GM23338 (cell line): ENCODE measurements at regions not wholly inside any gene's neighbourhood (a gene's known extent, or its start where the extent isn't known, plus 50 kb on each side); places are given as distances from the start of the nearest gene placed in this dataset.

Experiments used
- ATAC-seq: fragments of 200-7000 bp; cut with Tn5 transposase; 3 replicates; pipeline ENCODE4 v1.9.1; 2020
- DNase-seq: peaks from one replicate; pipeline ENCODE4 v3.0.0-alpha.2; 2015; ENCODE audit warnings: low spot score
- H2AFZ ChIP-seq: fragments of 200-600 bp; sonication (generic); 2 replicates; pipeline ENCODE4 v1.8.0; 2016; ENCODE audit warnings: antibody characterized with exemption, mild to moderate bottlenecking, moderate library complexity
- H3F3A ChIP-seq: fragments of 200-600 bp; sonication (generic); replicated peaks from 2 replicates; pipeline ENCODE4 v1.8.0; 2017; ENCODE audit warnings: antibody characterized with exemption, mixed run types, low read depth
- H3K27ac ChIP-seq: fragments of 200-600 bp; sonication (generic); 2 replicates; pipeline ENCODE4 v1.6.1; 2016; ENCODE audit warnings: low read depth
- H3K27me3 ChIP-seq: fragments of 200-600 bp; sonication (generic); 2 replicates; pipeline ENCODE4 v1.8.0; 2016; ENCODE audit warnings: mild to moderate bottlenecking, mixed run types, moderate library complexity; ENCODE audit not compliant: insufficient read depth
- H3K36me3 ChIP-seq: fragments of 200-600 bp; sonication (generic); 2 replicates; pipeline ENCODE4 v1.8.0; 2016; ENCODE audit warnings: mild to moderate bottlenecking; ENCODE audit not compliant: insufficient read depth
- H3K4me1 ChIP-seq: fragments of 200-600 bp; sonication (generic); 2 replicates; pipeline ENCODE4 v1.8.0; 2016; ENCODE audit warnings: mild to moderate bottlenecking, moderate library complexity; ENCODE audit not compliant: insufficient read depth
- H3K4me2 ChIP-seq: fragments of 200-600 bp; sonication (generic); 2 replicates; pipeline ENCODE4 v1.7.1; 2017; ENCODE audit warnings: mixed run types
- H3K4me3 ChIP-seq: fragments of 200-600 bp; sonication (generic); 2 replicates; pipeline ENCODE4 v1.6.1; 2016; ENCODE audit warnings: mixed run types
- H3K79me2 ChIP-seq: fragments of 200-600 bp; sonication (generic); replicated peaks from 2 replicates; pipeline ENCODE4 v1.8.0; 2017; ENCODE audit warnings: mild to moderate bottlenecking; ENCODE audit not compliant: insufficient read depth
- H3K9me2 ChIP-seq: fragments of 200-600 bp; sonication (generic); 2 replicates; pipeline ENCODE4 v1.8.0; 2017; ENCODE audit not compliant: insufficient read depth
- H4K20me1 ChIP-seq: fragments of 200-600 bp; sonication (generic); replicated peaks from 2 replicates; pipeline ENCODE4 v1.8.0; 2017; ENCODE audit warnings: mild to moderate bottlenecking; ENCODE audit not compliant: insufficient read depth
- H3K27ac Mint-ChIP-seq: 2 replicates; pipeline ENCODE4 v1.8.0; 2020; ENCODE audit warnings: inconsistent platforms, mild to moderate bottlenecking, moderate library complexity, mixed read lengths
- H3K27me3 Mint-ChIP-seq: 3 replicates; pipeline ENCODE4 v1.8.0; 2022; ENCODE audit warnings: low read depth, mild to moderate bottlenecking, moderate library complexity, mixed read lengths, inconsistent platforms; ENCODE audit not compliant: insufficient read depth, poor library complexity
- H3K36me3 Mint-ChIP-seq: 3 replicates; pipeline ENCODE4 v1.8.0; 2021; ENCODE audit warnings: low read depth, mild to moderate bottlenecking, inconsistent platforms, moderate library complexity, mixed read lengths
- H3K4me1 Mint-ChIP-seq: 3 replicates; pipeline ENCODE4 v1.8.0; 2020; ENCODE audit warnings: mild to moderate bottlenecking, inconsistent platforms, mixed read lengths
- H3K4me3 Mint-ChIP-seq: 3 replicates; pipeline ENCODE4 v1.8.0; 2021; ENCODE audit warnings: moderate library complexity, mild to moderate bottlenecking, inconsistent platforms, mixed read lengths
- H3K9me3 Mint-ChIP-seq: 3 replicates; pipeline ENCODE4 v1.8.0; 2020; ENCODE audit warnings: moderate library complexity, mild to moderate bottlenecking, inconsistent platforms, mixed read lengths
- CREB1 ChIP-seq: fragments of 250-450 bp; sonication (Bioruptor Pico); IDR thresholded peaks from 2 replicates; pipeline ENCODE4 v1.5.0; 2020; ENCODE audit warnings: low read depth, mild to moderate bottlenecking, moderate library complexity
- CTCF ChIP-seq, 2 experiments: fragments of 200-600 bp in 1 of 2; sonication (generic) in 1 of 2; conservative IDR thresholded peaks; 2 replicates each; pipeline versions ENCODE4 v1.5.1 to v1.6.1; 2016 to 2017; ENCODE audit warnings: antibody characterized with exemption in 2 of 2, low read depth in 2 of 2, mild to moderate bottlenecking in 2 of 2, moderate library complexity in 1 of 2
- EZH2 ChIP-seq: fragments of 200-600 bp; sonication (generic); IDR thresholded peaks from one replicate; pipeline ENCODE4 v1.8.0; 2017; ENCODE audit warnings: antibody characterized with exemption, mild to moderate bottlenecking, low read depth; ENCODE audit not compliant: unreplicated experiment
- EZH2phosphoT487 ChIP-seq: fragments of 200-600 bp; sonication (generic); IDR thresholded peaks from one replicate; pipeline ENCODE4 v1.8.1; 2018; ENCODE audit warnings: antibody characterized with exemption; ENCODE audit not compliant: unreplicated experiment
- JUNB ChIP-seq: IDR thresholded peaks from one replicate; pipeline ENCODE4 v1.6.1; 2016; ENCODE audit warnings: antibody characterized with exemption; ENCODE audit not compliant: unreplicated experiment
- NANOG ChIP-seq: IDR thresholded peaks from 2 replicates; pipeline ENCODE4 v1.6.1; 2016; ENCODE audit warnings: antibody characterized with exemption, borderline replicate concordance
- ZNF331 ChIP-seq: fragments of 250-450 bp; sonication (Bioruptor Pico); IDR thresholded peaks from 2 replicates; pipeline ENCODE4 v1.5.0; 2020; ENCODE audit warnings: low read depth, mild to moderate bottlenecking, moderate library complexity
- ZNF462 ChIP-seq: fragments of 250-450 bp; sonication (Bioruptor Pico); IDR thresholded peaks from 2 replicates; pipeline ENCODE4 v1.5.0; 2020; ENCODE audit warnings: mild to moderate bottlenecking, moderate library complexity
- TF ChIP-seq, protein P1 (sequence below): IDR thresholded peaks from one replicate; pipeline ENCODE4 v1.6.1; 2018; ENCODE audit warnings: antibody characterized with exemption; ENCODE audit not compliant: unreplicated experiment
- TF ChIP-seq, protein P2 (sequence below): IDR thresholded peaks from 2 replicates; pipeline ENCODE4 v1.6.1; 2016; ENCODE audit warnings: antibody characterized with exemption

- no peak for ATAC-seq
- TF ChIP-seq CTCF (conservative IDR thresholded peaks at IDR 0.05; ENCODE audit: low read depth in 2 of 2) (no peak), ZNF462 (CRISPR knock-in tag) (no peak), CREB1 (CRISPR knock-in tag) (no peak), JUNB (no peak), EZH2 (no peak), NANOG (no peak), ZNF331 (CRISPR knock-in tag) (no peak), EZH2phosphoT487 (no peak)
- TF ChIP-seq, protein P1, sequence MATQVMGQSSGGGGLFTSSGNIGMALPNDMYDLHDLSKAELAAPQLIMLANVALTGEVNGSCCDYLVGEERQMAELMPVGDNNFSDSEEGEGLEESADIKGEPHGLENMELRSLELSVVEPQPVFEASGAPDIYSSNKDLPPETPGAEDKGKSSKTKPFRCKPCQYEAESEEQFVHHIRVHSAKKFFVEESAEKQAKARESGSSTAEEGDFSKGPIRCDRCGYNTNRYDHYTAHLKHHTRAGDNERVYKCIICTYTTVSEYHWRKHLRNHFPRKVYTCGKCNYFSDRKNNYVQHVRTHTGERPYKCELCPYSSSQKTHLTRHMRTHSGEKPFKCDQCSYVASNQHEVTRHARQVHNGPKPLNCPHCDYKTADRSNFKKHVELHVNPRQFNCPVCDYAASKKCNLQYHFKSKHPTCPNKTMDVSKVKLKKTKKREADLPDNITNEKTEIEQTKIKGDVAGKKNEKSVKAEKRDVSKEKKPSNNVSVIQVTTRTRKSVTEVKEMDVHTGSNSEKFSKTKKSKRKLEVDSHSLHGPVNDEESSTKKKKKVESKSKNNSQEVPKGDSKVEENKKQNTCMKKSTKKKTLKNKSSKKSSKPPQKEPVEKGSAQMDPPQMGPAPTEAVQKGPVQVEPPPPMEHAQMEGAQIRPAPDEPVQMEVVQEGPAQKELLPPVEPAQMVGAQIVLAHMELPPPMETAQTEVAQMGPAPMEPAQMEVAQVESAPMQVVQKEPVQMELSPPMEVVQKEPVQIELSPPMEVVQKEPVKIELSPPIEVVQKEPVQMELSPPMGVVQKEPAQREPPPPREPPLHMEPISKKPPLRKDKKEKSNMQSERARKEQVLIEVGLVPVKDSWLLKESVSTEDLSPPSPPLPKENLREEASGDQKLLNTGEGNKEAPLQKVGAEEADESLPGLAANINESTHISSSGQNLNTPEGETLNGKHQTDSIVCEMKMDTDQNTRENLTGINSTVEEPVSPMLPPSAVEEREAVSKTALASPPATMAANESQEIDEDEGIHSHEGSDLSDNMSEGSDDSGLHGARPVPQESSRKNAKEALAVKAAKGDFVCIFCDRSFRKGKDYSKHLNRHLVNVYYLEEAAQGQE, result no peak
- TF ChIP-seq, protein P2, sequence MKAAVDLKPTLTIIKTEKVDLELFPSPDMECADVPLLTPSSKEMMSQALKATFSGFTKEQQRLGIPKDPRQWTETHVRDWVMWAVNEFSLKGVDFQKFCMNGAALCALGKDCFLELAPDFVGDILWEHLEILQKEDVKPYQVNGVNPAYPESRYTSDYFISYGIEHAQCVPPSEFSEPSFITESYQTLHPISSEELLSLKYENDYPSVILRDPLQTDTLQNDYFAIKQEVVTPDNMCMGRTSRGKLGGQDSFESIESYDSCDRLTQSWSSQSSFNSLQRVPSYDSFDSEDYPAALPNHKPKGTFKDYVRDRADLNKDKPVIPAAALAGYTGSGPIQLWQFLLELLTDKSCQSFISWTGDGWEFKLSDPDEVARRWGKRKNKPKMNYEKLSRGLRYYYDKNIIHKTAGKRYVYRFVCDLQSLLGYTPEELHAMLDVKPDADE, result no peak
- peaks cover 3% of the 10 kb centered on the region for H3K27me3 Mint-ChIP-seq
- no peak overlapping the region for H3K27ac ChIP-seq
- H3K4me2 ChIP-seq, result no peak overlapping the region
- no peaks in the 10 kb centered on the region for H3K4me1 ChIP-seq
- H4K20me1 ChIP-seq, result no peaks in the 10 kb centered on the region
- no peaks in the 10 kb centered on the region for H3F3A ChIP-seq
- H3K9me2 ChIP-seq, result no peaks in the 10 kb centered on the region
- no peak overlapping the region for H2AFZ ChIP-seq
- H3K4me3 ChIP-seq, result no peak overlapping the region
- no peaks in the 10 kb centered on the region for H3K79me2 ChIP-seq
- no peaks in the 10 kb centered on the region for H3K36me3 Mint-ChIP-seq
- no peaks in the 10 kb centered on the region for H3K9me3 Mint-ChIP-seq
- H3K4me3 Mint-ChIP-seq, result no peak overlapping the region
- no peaks in the 10 kb centered on the region for H3K27me3 ChIP-seq
- H3K27ac Mint-ChIP-seq, result no peak overlapping the region
- H3K4me1 Mint-ChIP-seq, result 0 out of 3 replicates have a peak, but pooled peaks cover 3% of the 10 kb centered on the region
- no peak for DNase-seq
- no peaks in the 10 kb centered on the region for H3K36me3 ChIP-seq
Observed at GRCh38 chr1:68373173-68373572, 76.6 kb downstream of the RPE65 start.
